ENCODE measurements at regions not wholly inside any gene's neighbourhood (a gene's known extent, or its start where the extent isn't known, plus 50 kb on each side); places are given as distances from the start of the nearest gene placed in this dataset.

DNA sequence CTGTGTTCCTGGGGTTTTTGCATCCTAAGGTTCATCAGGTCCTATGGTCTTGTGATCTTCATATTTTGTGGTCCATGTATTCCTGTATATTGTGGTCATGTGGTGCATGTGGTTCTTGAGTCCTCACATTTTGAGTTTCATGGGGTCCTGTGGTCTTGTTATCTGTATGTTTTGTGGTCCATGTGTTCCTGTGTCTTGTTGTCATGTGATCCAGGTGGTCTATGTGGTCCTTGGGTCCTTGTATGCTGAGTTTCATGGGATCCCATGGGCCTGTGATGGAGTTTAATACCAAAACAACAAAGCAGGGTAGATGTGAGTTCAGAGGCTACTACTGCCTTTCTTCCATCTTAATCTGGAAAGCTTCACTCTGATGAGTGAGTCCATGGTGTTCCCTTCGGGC is 166.4 kb downstream of the TMEM18 start:
- no peak for DNase-seq (ENCODE audit: low spot score)

- no peak for DNase-seq (ENCODE audit: low spot score)
Measured at GRCh38 chr2:509888-510287, 167.3 kb downstream of the TMEM18 start.

DNA sequence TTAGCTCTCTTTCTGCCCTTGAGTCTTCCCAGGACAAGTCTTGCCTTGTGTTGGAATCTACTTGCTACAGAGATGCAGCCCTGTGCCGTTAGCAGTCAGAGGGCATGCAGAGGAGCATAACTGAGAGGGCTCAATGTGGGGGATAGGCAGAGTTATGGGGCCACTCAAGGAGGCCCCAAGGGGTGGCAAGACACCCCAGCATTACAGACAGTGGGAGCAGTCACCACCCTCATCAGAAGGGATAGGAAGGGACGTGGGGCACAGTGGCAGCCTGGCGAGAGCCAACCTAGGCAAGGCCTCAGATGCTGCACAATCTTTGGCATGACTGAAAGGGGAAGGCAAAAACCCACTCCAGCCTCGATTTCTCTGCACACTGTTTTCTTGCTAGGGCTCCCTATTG is 169.1 kb downstream of the TMEM18 start:
- no peak for DNase-seq (ENCODE audit: low spot score)

DNA sequence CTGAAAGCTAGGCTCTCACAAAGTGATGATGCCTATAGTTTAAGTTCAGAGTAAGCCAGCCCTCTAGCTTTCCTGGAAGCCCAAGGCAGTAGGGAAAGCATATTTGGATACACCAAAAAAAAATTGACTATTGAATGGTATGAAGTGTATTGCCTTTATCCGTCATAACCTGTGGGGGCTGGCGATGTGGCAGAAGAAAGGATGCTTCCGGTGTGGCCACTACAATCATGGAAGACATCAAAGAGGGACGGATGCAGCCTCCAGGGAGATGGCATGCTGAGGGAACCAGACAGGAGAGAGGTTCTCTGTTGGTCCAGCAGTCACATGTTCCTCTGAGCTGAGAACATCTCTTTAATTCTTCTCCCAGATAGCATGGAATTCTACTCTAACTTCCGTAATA is 170.3 kb downstream of the TMEM18 start:
- no peak for DNase-seq (ENCODE audit: low spot score)

DNA sequence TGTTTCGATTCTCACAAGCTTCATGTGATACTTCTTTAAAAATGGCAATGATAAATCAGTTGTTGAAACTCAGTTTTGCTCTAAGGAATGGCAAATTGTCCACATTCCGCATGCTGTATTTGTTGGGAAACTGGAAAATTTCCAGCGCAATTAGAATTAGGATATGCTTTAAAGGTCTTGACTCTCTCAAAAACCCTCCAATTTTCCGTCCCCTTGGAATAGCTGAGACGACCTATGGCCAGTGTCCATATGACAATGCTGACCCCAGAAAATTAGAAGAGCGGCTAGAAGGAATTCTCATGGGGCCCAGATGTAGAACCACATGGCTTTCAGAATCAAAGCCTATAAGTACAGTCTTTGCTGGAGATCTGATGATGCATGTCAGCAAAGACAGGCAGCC is 170.8 kb downstream of the TMEM18 start:
- DNase-seq (ENCODE audit: low spot score) = no peak

GRCh38 chr2:505941-506340 is 171.3 kb downstream of the TMEM18 start:
- DNase-seq (ENCODE audit: low spot score) = no peak

- no peak for DNase-seq (ENCODE audit: low spot score)
Measured at GRCh38 chr2:503288-503999, 173.8 kb downstream of the TMEM18 start.

DNA sequence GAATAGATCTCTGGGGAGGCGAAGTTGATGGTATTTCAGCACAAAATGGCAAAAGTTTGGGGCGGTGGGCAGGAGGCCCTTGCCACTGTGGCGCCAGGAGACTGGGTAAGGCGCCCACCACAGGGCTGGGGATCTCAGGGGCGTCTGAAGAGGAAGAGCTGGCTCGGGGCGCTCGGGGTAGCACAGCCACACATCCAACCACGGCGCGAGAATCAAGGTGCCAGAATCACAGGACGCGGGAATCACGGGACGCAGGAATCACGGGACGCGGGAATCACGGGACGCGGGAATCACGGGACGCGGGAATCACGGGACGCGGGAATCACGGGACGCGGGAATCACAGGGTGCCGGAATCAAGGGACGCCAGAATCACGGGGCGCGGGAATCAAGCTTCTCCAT is 174.4 kb downstream of the TMEM18 start:
- no peak for DNase-seq (ENCODE audit: low spot score)

GRCh38 chr2:501667-502066 is 175.5 kb downstream of the TMEM18 start:
- DNase-seq (ENCODE audit: low spot score) = no peak

DNA sequence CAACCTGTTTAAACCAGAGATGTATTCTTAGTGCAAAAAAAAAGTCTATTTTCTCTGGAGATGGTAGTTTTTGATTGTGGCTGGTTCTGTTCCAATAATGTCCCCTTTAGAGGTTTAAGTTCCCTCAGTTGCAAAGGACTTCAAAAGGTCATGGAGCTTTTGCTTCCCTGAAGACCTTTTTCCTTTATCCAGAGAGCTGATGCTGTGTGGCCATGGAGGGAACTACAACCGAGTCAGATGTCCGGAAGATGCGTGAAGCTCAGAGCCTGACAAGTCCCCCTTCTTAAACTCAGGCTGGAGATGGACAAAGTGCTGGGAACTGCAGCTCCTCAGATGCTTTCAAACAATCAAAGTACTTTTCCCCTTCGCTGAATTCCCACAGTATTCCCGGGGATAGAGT is 176.1 kb downstream of the TMEM18 start:
- DNase-seq (ENCODE audit: low spot score) = no peak

DNA sequence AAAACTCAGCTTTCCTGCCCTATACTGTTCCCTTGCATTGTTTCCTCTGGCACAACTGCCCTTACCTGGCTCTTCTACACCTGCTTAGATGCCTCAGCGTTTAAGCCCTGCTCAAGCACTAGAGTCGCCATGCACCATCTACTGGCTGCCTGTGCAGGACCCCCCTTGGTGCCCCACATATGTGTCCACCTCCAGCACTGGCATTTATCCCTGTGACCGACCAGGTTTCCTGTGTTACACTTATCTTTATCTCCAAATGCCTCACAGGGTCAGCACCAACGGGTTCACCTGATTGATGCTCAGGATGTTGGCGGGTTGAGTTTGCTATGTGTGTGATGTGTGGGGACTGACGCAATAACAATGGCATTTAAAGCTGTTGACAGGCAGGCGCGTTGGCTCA is 177.5 kb downstream of the TMEM18 start:
- DNase-seq (ENCODE audit: low spot score) = no peak

DNA sequence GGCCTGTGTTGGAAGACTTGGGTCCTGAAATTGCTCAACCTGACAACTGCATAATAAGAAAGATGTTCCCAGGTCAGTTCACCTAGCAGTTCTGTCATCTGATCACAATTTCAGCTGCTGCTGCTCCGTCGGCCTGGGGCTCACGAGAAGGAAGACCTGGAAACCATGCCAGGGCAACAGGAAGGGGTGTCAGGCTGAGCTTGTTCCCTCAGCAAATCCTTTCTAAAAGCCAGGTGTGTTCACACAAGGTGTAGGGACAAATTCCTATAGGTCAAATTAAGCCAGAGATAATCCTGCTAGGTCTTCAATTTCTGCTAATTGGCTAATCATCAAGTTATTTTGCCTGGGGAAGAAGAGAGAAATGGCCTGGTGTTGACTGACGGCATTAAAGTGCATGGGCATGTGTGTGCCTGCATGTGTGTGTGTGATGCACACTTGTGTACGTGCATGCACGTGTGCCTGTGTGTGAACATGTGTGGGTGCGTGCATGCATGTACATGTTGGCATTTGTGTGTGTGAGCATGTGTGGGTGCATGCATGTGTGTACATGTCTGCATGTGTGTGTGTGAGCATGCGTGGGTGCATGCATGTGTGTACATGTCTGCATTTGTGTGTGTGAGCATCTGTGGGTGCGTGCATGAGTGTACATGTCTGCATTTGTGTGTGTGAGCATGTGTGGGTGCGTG is 178.6 kb downstream of the TMEM18 start:
- DNase-seq (ENCODE audit: low spot score) = no peak

DNA sequence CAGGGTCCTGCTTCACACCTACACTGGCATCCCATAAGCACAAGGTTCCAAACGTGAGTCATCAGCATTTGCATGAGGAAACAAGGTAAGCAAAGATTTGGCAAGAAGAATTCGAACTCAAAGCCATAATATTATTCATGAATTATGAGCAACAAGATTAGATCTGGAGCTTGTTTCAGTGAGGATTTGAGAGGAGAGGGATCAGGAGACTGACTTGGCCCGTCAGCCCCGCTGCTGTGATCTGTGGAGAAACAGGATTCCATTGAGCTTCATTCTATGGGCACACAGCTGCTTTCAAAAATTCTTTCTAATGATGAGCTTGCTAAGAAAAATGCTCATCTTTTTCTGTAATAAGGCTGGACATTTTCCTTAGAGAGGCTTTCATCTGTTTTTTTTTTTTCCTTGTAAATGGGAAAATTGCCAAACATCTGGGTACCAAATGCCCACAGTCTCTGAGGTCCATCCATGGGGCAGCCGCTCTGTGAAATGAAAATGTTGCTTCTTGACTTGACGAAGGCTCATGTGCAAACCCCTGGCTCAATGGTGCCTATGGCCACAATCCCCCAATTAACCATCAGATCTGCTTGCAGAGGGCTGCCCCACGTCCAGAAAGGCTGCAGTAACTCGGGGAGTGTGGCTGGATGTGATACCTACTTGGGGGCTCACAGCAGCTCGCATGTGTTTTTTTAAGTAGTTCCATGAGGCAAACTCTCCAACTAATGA is 179.3 kb downstream of the TMEM18 start:
- no peak for DNase-seq (ENCODE audit: low spot score)

GRCh38 chr2:496729-497128 is 180.5 kb downstream of the TMEM18 start:
- DNase-seq (ENCODE audit: low spot score) = no peak

- no peak for DNase-seq (ENCODE audit: low spot score)
Measured at GRCh38 chr2:495745-496275, 181.4 kb downstream of the TMEM18 start.

- DNase-seq (ENCODE audit: low spot score) = no peak
Measured at GRCh38 chr2:494853-495252, 182.4 kb downstream of the TMEM18 start.

- DNase-seq (ENCODE audit: low spot score) = no peak
Measured at GRCh38 chr2:493228-493627, 184.0 kb downstream of the TMEM18 start.

- DNase-seq (ENCODE audit: low spot score) = no peak
Measured at GRCh38 chr2:492178-492577, 185.0 kb downstream of the TMEM18 start.

- DNase-seq (ENCODE audit: low spot score) = no peak
Measured at GRCh38 chr2:489838-490237, 187.4 kb downstream of the TMEM18 start.

GRCh38 chr2:489084-489483 is 188.1 kb downstream of the TMEM18 start:
- no peak for DNase-seq (ENCODE audit: low spot score)

GRCh38 chr2:487186-488079 is 189.8 kb downstream of the TMEM18 start:
- DNase-seq (ENCODE audit: low spot score) = no peak

DNA sequence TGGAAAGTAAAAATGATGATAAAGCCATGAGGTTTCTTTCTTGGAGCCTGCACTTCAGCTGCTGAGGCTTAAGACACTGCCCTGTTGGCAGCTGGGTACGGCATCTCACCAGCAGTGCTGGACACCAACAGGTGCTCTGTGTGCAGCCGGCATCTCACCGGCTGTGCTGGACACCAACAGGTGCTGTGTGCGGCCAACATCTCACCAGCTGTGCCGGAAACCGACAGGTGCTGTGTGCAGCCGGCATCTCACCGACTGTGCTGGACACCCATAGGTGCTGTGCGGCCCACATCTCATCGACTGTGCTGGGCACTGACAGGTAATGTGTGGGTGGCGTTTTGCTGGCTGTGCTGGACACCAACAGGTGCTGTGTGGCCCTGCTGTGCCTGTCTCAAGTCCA is 190.8 kb downstream of the TMEM18 start:
- no peak for DNase-seq (ENCODE audit: low spot score)

All from A172 (cell line).